GM12874 (cell line): ENCODE measurements at regions not wholly inside any gene's neighbourhood (a gene's known extent, or its start where the extent isn't known, plus 50 kb on each side); places are given as distances from the start of the nearest gene placed in this dataset.

Experiments
- TF ChIP-seq, protein P1 (sequence below): IDR thresholded peaks from 2 replicates; pipeline ENCODE4 v1.5.1; 2011; ENCODE audit warnings: low read depth, mild to moderate bottlenecking, control low read depth, low read length, moderate library complexity; ENCODE audit not compliant: insufficient read depth

GRCh38 chr15:93139436-93139835 lies 50.4 kb upstream of the RGMA start:
- TF ChIP-seq, protein P1, sequence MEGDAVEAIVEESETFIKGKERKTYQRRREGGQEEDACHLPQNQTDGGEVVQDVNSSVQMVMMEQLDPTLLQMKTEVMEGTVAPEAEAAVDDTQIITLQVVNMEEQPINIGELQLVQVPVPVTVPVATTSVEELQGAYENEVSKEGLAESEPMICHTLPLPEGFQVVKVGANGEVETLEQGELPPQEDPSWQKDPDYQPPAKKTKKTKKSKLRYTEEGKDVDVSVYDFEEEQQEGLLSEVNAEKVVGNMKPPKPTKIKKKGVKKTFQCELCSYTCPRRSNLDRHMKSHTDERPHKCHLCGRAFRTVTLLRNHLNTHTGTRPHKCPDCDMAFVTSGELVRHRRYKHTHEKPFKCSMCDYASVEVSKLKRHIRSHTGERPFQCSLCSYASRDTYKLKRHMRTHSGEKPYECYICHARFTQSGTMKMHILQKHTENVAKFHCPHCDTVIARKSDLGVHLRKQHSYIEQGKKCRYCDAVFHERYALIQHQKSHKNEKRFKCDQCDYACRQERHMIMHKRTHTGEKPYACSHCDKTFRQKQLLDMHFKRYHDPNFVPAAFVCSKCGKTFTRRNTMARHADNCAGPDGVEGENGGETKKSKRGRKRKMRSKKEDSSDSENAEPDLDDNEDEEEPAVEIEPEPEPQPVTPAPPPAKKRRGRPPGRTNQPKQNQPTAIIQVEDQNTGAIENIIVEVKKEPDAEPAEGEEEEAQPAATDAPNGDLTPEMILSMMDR = no peak

GRCh38 chr15:93138681-93139250 lies 49.8 kb upstream of the RGMA start:
- TF ChIP-seq, protein P1 = no peak
